Brain microvascular endothelial cell (primary cell): ENCODE measurements at regions not wholly inside any gene's neighbourhood (a gene's known extent, or its start where the extent isn't known, plus 50 kb on each side); places are given as distances from the start of the nearest gene placed in this dataset.

Source experiments
- DNase-seq: peaks from one replicate; pipeline ENCODE4 v3.0.0-alpha.2; 2020
- H3K27ac ChIP-seq: fragments of 250-450 bp; sonication (Bioruptor Pico); 2 replicates; pipeline ENCODE4 v1.5.1; 2020; ENCODE audit warnings: mild to moderate bottlenecking, moderate library complexity
- H3K27me3 ChIP-seq: fragments of 250-450 bp; sonication (Bioruptor Pico); replicated peaks from 2 replicates; pipeline ENCODE4 v1.5.1; 2020; ENCODE audit warnings: mild to moderate bottlenecking
- H3K36me3 ChIP-seq: fragments of 250-450 bp; sonication (Bioruptor Pico); replicated peaks from 2 replicates; pipeline ENCODE4 v1.5.1; 2020; ENCODE audit warnings: mild to moderate bottlenecking
- H3K4me3 ChIP-seq: 2 replicates; pipeline ENCODE4 v1.5.1; 2011; ENCODE audit warnings: low read depth, mild to moderate bottlenecking, control low read depth, low read length, moderate library complexity
- CTCF ChIP-seq: IDR thresholded peaks from 2 replicates; pipeline ENCODE4 v1.5.1; 2011; ENCODE audit warnings: low read depth, mild to moderate bottlenecking, moderate library complexity, low read length, control low read depth, inconsistent platforms; ENCODE audit errors: missing control alignments
- in situ Hi-C: cut with HindIII; loops from 2 replicates; pipeline ENCODE4 v1.10.0; 2017; ENCODE audit warnings: low sequenced_read_pairs, low pct_ligation_motif_present

GRCh38 chr11:112651386-112651785 is 309.8 kb upstream of the NCAM1 start:
- TF ChIP-seq CTCF, result no peak
- DNase-seq, result no peak
- H3K27ac ChIP-seq, result no peak overlapping the region
- in situ Hi-C loops, result no loop called here
- no peaks in the 10 kb centered on the region for H3K27me3 ChIP-seq
- H3K4me3 ChIP-seq, result no peak overlapping the region
- H3K36me3 ChIP-seq, result no peaks in the 10 kb centered on the region

- no peak for TF ChIP-seq CTCF
- DNase-seq, result no peak
- in situ Hi-C loops, result no loop called here
- Histone ChIP-seq H3K36me3 (no peaks in the 10 kb centered on the region), H3K27ac (no peak overlapping the region), H3K4me3 (no peak overlapping the region), H3K27me3 (no peaks in the 10 kb centered on the region)
Observed at GRCh38 chr11:112652786-112653390, 308.3 kb upstream of the NCAM1 start.

GRCh38 chr11:112655371-112655770 is 305.8 kb upstream of the NCAM1 start:
- DNase-seq, result peak; percentile 18
- no peak overlapping the region for H3K27ac ChIP-seq
- H3K27me3 ChIP-seq, result no peaks in the 10 kb centered on the region
- in situ Hi-C loops, result no loop called here
- no peak overlapping the region for H3K4me3 ChIP-seq
- no peaks in the 10 kb centered on the region for H3K36me3 ChIP-seq
- TF ChIP-seq CTCF, result no peak

DNA sequence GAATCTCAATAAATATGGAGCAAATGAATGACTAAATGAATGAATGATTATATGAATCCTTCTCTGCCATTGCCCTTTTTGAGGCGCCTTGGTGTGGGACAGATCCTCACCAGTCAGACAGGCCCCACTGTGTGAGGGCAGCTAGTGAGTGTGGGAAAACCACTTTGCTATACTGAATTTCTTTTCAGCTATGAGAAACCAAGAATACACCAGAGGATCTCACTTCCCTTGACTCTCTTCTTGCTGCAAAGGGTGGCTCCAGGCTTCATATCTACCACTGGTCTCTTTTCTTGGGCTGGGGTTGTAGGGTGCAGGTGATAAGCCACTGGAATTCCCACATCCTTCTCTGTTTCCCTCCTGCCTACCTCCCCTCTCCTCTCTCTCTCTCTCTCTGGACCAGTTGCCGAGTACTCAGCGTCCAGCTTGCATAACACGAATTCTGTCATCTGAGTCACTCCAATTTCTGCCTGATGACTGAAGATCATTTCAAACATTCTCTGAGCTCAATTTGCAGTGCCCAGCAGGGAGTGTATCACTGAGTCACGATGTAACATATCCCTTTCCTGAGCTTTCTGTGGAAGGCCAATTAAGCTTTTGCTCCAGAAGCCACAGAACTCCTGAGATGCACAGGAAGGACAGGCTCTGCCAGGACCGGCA is 304.3 kb upstream of the NCAM1 start:
- in situ Hi-C loops, result no loop called here
- no peaks in the 10 kb centered on the region for H3K36me3 ChIP-seq
- TF ChIP-seq CTCF, result no peak
- no peak overlapping the region for H3K27ac ChIP-seq
- no peaks in the 10 kb centered on the region for H3K27me3 ChIP-seq
- H3K4me3 ChIP-seq, result no peak overlapping the region
- DNase-seq, result peak; percentile 73

DNA sequence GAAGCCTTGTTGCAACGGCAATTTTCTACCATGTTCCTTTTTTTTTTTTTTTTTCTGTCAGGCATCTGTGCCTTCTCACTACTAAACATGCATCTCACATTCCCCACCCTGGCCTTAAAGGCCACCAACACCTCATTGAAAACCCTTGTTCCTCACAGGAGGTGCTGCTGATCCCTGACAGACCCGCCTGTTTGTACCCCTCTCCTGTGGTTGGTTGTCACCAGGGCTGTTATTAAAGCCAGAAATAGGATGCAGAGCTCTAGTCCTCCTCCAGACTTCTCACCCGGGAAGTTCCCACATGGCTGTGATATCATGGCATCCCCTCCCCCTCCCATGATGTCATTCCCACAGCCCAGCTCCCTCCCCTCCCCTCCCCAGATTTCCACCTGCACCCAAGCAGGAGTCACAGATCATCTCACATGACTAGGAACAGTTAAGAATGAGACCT is 302.8 kb upstream of the NCAM1 start:
- H3K36me3 ChIP-seq, result no peaks in the 10 kb centered on the region
- H3K27ac ChIP-seq, result no peak overlapping the region
- no peak for DNase-seq
- no peak overlapping the region for H3K4me3 ChIP-seq
- in situ Hi-C loops, result no loop called here
- no peaks in the 10 kb centered on the region for H3K27me3 ChIP-seq
- TF ChIP-seq CTCF, result no peak

- H3K36me3 ChIP-seq, result no peaks in the 10 kb centered on the region
- in situ Hi-C loops, result no loop called here
- no peak for TF ChIP-seq CTCF
- H3K27me3 ChIP-seq, result no peaks in the 10 kb centered on the region
- no peak overlapping the region for H3K4me3 ChIP-seq
- DNase-seq, result no peak
- no peak overlapping the region for H3K27ac ChIP-seq
Observed at GRCh38 chr11:112661146-112661545, 300.1 kb upstream of the NCAM1 start.
